ENCODE measurements at regions not wholly inside any gene's neighbourhood (a gene's known extent, or its start where the extent isn't known, plus 50 kb on each side); places are given as distances from the start of the nearest gene placed in this dataset.

GRCh38 chr15:85879334-85880163 is 84.8 kb upstream of the KLHL25 start:
- in situ Hi-C loops (cut with HindIII; ENCODE audit: low pct_unique_long_range_greater_than_20kb, low sequenced_read_pairs), result no loop called here
- peak; percentile 82 for DNase-seq (ENCODE audit: low read depth, low spot score)

GRCh38 chr15:85880501-85881190 is 85.9 kb upstream of the KLHL25 start:
- DNase-seq (ENCODE audit: low read depth, low spot score), result peak; percentile 32
- in situ Hi-C loops (cut with HindIII; ENCODE audit: low pct_unique_long_range_greater_than_20kb, low sequenced_read_pairs), result no loop called here

GRCh38 chr15:85886309-85886811 is 91.6 kb upstream of the KLHL25 start:
- in situ Hi-C loops (cut with HindIII; ENCODE audit: low pct_unique_long_range_greater_than_20kb, low sequenced_read_pairs), result no loop called here
- DNase-seq (ENCODE audit: low read depth, low spot score), result peak; percentile 16

GRCh38 chr15:85889956-85890619 is 95.4 kb upstream of the KLHL25 start:
- in situ Hi-C loops (cut with HindIII; ENCODE audit: low pct_unique_long_range_greater_than_20kb, low sequenced_read_pairs), result no loop called here
- no peak for DNase-seq (ENCODE audit: low read depth, low spot score)

- in situ Hi-C loops (cut with HindIII; ENCODE audit: low pct_unique_long_range_greater_than_20kb, low sequenced_read_pairs), result no loop called here
Observed at GRCh38 chr15:85890620-85890980, 95.9 kb upstream of the KLHL25 start.

GRCh38 chr15:85891470-85891869 is 96.7 kb upstream of the KLHL25 start:
- in situ Hi-C loops (cut with HindIII; ENCODE audit: low pct_unique_long_range_greater_than_20kb, low sequenced_read_pairs), result no loop called here
- DNase-seq (ENCODE audit: low read depth, low spot score), result no peak

More at GRCh38 chr15:85890620-85890980, 95.9 kb upstream of the KLHL25 start:
- DNase-seq (ENCODE audit: low read depth, low spot score), result no peak

GRCh38 chr15:85892232-85892631 is 97.5 kb upstream of the KLHL25 start:
- in situ Hi-C loops (cut with HindIII; ENCODE audit: low pct_unique_long_range_greater_than_20kb, low sequenced_read_pairs), result no loop called here
- no peak for DNase-seq (ENCODE audit: low read depth, low spot score)

GRCh38 chr15:85897207-85897894 is 102.6 kb upstream of the KLHL25 start:
- no peak for DNase-seq (ENCODE audit: low read depth, low spot score)

GRCh38 chr15:85897895-85898717 is 103.4 kb upstream of the KLHL25 start:
- in situ Hi-C loops (cut with HindIII; ENCODE audit: low pct_unique_long_range_greater_than_20kb, low sequenced_read_pairs), result no loop called here
- DNase-seq (ENCODE audit: low read depth, low spot score), result no peak

More at GRCh38 chr15:85897207-85897894, 102.6 kb upstream of the KLHL25 start:
- in situ Hi-C loops (cut with HindIII; ENCODE audit: low pct_unique_long_range_greater_than_20kb, low sequenced_read_pairs), result no loop called here

GRCh38 chr15:85899927-85900326 is 105.2 kb upstream of the KLHL25 start:
- no peak for DNase-seq (ENCODE audit: low read depth, low spot score)
- in situ Hi-C loops (cut with HindIII; ENCODE audit: low pct_unique_long_range_greater_than_20kb, low sequenced_read_pairs), result no loop called here

GRCh38 chr15:85905751-85906450 is 111.2 kb upstream of the KLHL25 start:
- in situ Hi-C loops (cut with HindIII; ENCODE audit: low pct_unique_long_range_greater_than_20kb, low sequenced_read_pairs), result no loop called here
- no peak for DNase-seq (ENCODE audit: low read depth, low spot score)

- DNase-seq (ENCODE audit: low read depth, low spot score), result no peak
- in situ Hi-C loops (cut with HindIII; ENCODE audit: low pct_unique_long_range_greater_than_20kb, low sequenced_read_pairs), result no loop called here
Observed at GRCh38 chr15:85906640-85907039, 111.9 kb upstream of the KLHL25 start.

GRCh38 chr15:85910834-85911233 is 116.1 kb upstream of the KLHL25 start:
- DNase-seq (ENCODE audit: low read depth, low spot score), result peak; percentile 93
- in situ Hi-C loops (cut with HindIII; ENCODE audit: low pct_unique_long_range_greater_than_20kb, low sequenced_read_pairs), result no loop called here

- in situ Hi-C loops (cut with HindIII; ENCODE audit: low pct_unique_long_range_greater_than_20kb, low sequenced_read_pairs), result no loop called here
- no peak for DNase-seq (ENCODE audit: low read depth, low spot score)
Observed at GRCh38 chr15:85913461-85913860, 118.7 kb upstream of the KLHL25 start.

- in situ Hi-C loops (cut with HindIII; ENCODE audit: low pct_unique_long_range_greater_than_20kb, low sequenced_read_pairs), result no loop called here
- no peak for DNase-seq (ENCODE audit: low read depth, low spot score)
Observed at GRCh38 chr15:85920956-85921355, 126.2 kb upstream of the KLHL25 start.

GRCh38 chr15:85924088-85924487 is 129.4 kb upstream of the KLHL25 start:
- in situ Hi-C loops (cut with HindIII; ENCODE audit: low pct_unique_long_range_greater_than_20kb, low sequenced_read_pairs), result no loop called here
- no peak for DNase-seq (ENCODE audit: low read depth, low spot score)

All from SK-MEL-5 (cell line).